ENCODE measurements at regions not wholly inside any gene's neighbourhood (a gene's known extent, or its start where the extent isn't known, plus 50 kb on each side); places are given as distances from the start of the nearest gene placed in this dataset.
A peak's percentile ranks its signal among the peaks of the same experiment; 100 is the strongest.

- no peak for DNase-seq
- Histone ChIP-seq H3K27me3 (replicated peaks; ENCODE audit: insufficient read depth) (no peaks in the 10 kb centered on the region), H3K9ac (no peak overlapping the region), H3K9me3 (ENCODE audit: low read depth) (no peaks in the 10 kb centered on the region), H3K79me2 (ENCODE audit: insufficient read depth) (no peaks in the 10 kb centered on the region), H3K27ac (no peak overlapping the region), H3K4me3 (no peak overlapping the region), H3K9me2 (ENCODE audit: insufficient read depth) (no peaks in the 10 kb centered on the region), H3K4me1 (ENCODE audit: insufficient read depth) (peaks cover 5% of the 10 kb centered on the region), H3F3A (ENCODE audit: insufficient read depth) (peaks cover 5% of the 10 kb centered on the region; the same call in 1 of the 2 replicates), H3K4me2 (ENCODE audit: unreplicated experiment) (no peak overlapping the region), H3K36me3 (ENCODE audit: low read depth) (no peaks in the 10 kb centered on the region), H2AFZ (no peak overlapping the region), H4K20me1 (ENCODE audit: insufficient read depth) (no peaks in the 10 kb centered on the region)
- in situ Hi-C loops (cut with MboI): loop anchor here (10.0 to 25.0 kb wide), 3 partner anchors 663 to 900 kb away; no protein-coding TSS in a partner anchor
- 69 to 77% methylated on average over 1 of the region's 1 CpG for WGBS, 2 experiments (ENCODE audit: low coverage in 1 of 2, low lambda C conversion rate in 2 of 2, missing lambda C conversion rate in 2 of 2)
- TF ChIP-seq EZH2phosphoT487 (IDR thresholded peaks at IDR 0.05; ENCODE audit: insufficient read depth, low read depth): no peak
- no peak for TF ChIP-seq EZH2 (IDR thresholded peaks at IDR 0.05; ENCODE audit: insufficient read depth, poor library complexity, severe bottlenecking)
Observed at GRCh38 chr14:65162031-65162430, 59.7 kb upstream of the MAX start.

GRCh38 chr14:65164068-65164824 lies 61.9 kb upstream of the MAX start:
- no peak for TF ChIP-seq EZH2 (IDR thresholded peaks at IDR 0.05; ENCODE audit: insufficient read depth, poor library complexity, severe bottlenecking)
- no peak for TF ChIP-seq EZH2phosphoT487 (IDR thresholded peaks at IDR 0.05; ENCODE audit: insufficient read depth, low read depth)
- Histone ChIP-seq H3K36me3 (ENCODE audit: low read depth) (no peaks in the 10 kb centered on the region), H3K27me3 (replicated peaks; ENCODE audit: insufficient read depth) (no peaks in the 10 kb centered on the region), H3K4me1 (ENCODE audit: insufficient read depth) (peaks cover 4% of the 10 kb centered on the region), H2AFZ (no peak overlapping the region), H3K79me2 (ENCODE audit: insufficient read depth) (no peaks in the 10 kb centered on the region), H3F3A (ENCODE audit: insufficient read depth) (0 out of 2 replicates have a peak, but pooled peaks cover 2% of the 10 kb centered on the region), H4K20me1 (ENCODE audit: insufficient read depth) (no peaks in the 10 kb centered on the region), H3K9ac (no peak overlapping the region), H3K27ac (no peak overlapping the region), H3K4me3 (no peak overlapping the region), H3K9me2 (ENCODE audit: insufficient read depth) (no peaks in the 10 kb centered on the region), H3K4me2 (ENCODE audit: unreplicated experiment) (no peak overlapping the region), H3K9me3 (ENCODE audit: low read depth) (no peaks in the 10 kb centered on the region)
- 28 to 30% methylated on average over 6 of the region's 6 CpGs for WGBS, 2 experiments (ENCODE audit: low coverage in 1 of 2, low lambda C conversion rate in 2 of 2, missing lambda C conversion rate in 2 of 2)
- peak; percentile 70 for DNase-seq
- in situ Hi-C loops (cut with MboI): loop anchor here (10.0 to 25.0 kb wide), 3 partner anchors 661 to 898 kb away; no protein-coding TSS in a partner anchor

- Histone ChIP-seq H3K9me2 (ENCODE audit: insufficient read depth) (no peaks in the 10 kb centered on the region), H3K4me1 (ENCODE audit: insufficient read depth) (peaks cover 9% of the 10 kb centered on the region), H3K4me3 (no peak overlapping the region), H3F3A (ENCODE audit: insufficient read depth) (peaks cover 8% of the 10 kb centered on the region; the same call in 1 of the 2 replicates), H3K9me3 (ENCODE audit: low read depth) (no peaks in the 10 kb centered on the region), H3K9ac (no peak overlapping the region), H3K27ac (no peak overlapping the region), H2AFZ (no peak overlapping the region), H3K36me3 (ENCODE audit: low read depth) (no peaks in the 10 kb centered on the region), H3K4me2 (ENCODE audit: unreplicated experiment) (no peak overlapping the region), H3K79me2 (ENCODE audit: insufficient read depth) (no peaks in the 10 kb centered on the region), H3K27me3 (replicated peaks; ENCODE audit: insufficient read depth) (no peaks in the 10 kb centered on the region), H4K20me1 (ENCODE audit: insufficient read depth) (no peaks in the 10 kb centered on the region)
- TF ChIP-seq EZH2 (IDR thresholded peaks at IDR 0.05; ENCODE audit: insufficient read depth, poor library complexity, severe bottlenecking) (no peak), EZH2phosphoT487 (IDR thresholded peaks at IDR 0.05; ENCODE audit: insufficient read depth, low read depth) (no peak)
- 63 to 72% methylated on average over 3 of the region's 3 CpGs for WGBS, 2 experiments (ENCODE audit: low coverage in 1 of 2, low lambda C conversion rate in 2 of 2, missing lambda C conversion rate in 2 of 2)
- DNase-seq: no peak
- in situ Hi-C loops (cut with MboI): loop anchor here (10.0 to 25.0 kb wide), 3 partner anchors 660 to 898 kb away; no protein-coding TSS in a partner anchor
Observed at GRCh38 chr14:65164825-65165135, 62.5 kb upstream of the MAX start.

- Histone ChIP-seq H3K4me2 (ENCODE audit: unreplicated experiment) (no peak overlapping the region), H3K79me2 (ENCODE audit: insufficient read depth) (no peaks in the 10 kb centered on the region), H3K9me2 (ENCODE audit: insufficient read depth) (no peaks in the 10 kb centered on the region), H3K27ac (no peak overlapping the region), H3F3A (ENCODE audit: insufficient read depth) (peaks cover 10% of the 10 kb centered on the region; the same call in 1 of the 2 replicates), H3K27me3 (replicated peaks; ENCODE audit: insufficient read depth) (no peaks in the 10 kb centered on the region), H3K4me3 (no peak overlapping the region), H3K4me1 (ENCODE audit: insufficient read depth) (peaks cover 15% of the 10 kb centered on the region), H4K20me1 (ENCODE audit: insufficient read depth) (no peaks in the 10 kb centered on the region), H2AFZ (no peak overlapping the region), H3K9me3 (ENCODE audit: low read depth) (no peaks in the 10 kb centered on the region), H3K36me3 (ENCODE audit: low read depth) (no peaks in the 10 kb centered on the region), H3K9ac (no peak overlapping the region)
- in situ Hi-C loops (cut with MboI): loop anchor here (10.0 to 25.0 kb wide), 3 partner anchors 658 to 895 kb away; no protein-coding TSS in a partner anchor
- 95 to 98% methylated on average over 3 of the region's 3 CpGs for WGBS, 2 experiments (ENCODE audit: low coverage in 1 of 2, low lambda C conversion rate in 2 of 2, missing lambda C conversion rate in 2 of 2)
- DNase-seq: peak; percentile 31
- TF ChIP-seq EZH2phosphoT487 (IDR thresholded peaks at IDR 0.05; ENCODE audit: insufficient read depth, low read depth) (no peak), EZH2 (IDR thresholded peaks at IDR 0.05; ENCODE audit: insufficient read depth, poor library complexity, severe bottlenecking) (no peak)
Observed at GRCh38 chr14:65167072-65167645, 64.8 kb upstream of the MAX start.
